ENCODE measurements at regions not wholly inside any gene's neighbourhood (a gene's known extent, or its start where the extent isn't known, plus 50 kb on each side); places are given as distances from the start of the nearest gene placed in this dataset.

- Histone ChIP-seq H3K4me3 (ENCODE audit: low read depth, low read length) (no peak overlapping the region), H3K9me3 (ENCODE audit: control insufficient read depth, insufficient read depth, low read depth, low read length) (no peaks in the 10 kb centered on the region), H3K4me1 (ENCODE audit: control insufficient read depth, insufficient read depth, low read length) (no peaks in the 10 kb centered on the region), H3K27ac (ENCODE audit: extremely low read depth, low read depth, low read length) (no peak overlapping the region), H3K36me3 (ENCODE audit: control insufficient read depth in 2 of 2, insufficient read depth in 1 of 2, low read length in 2 of 2) (no peaks in the 10 kb centered on the region)
- TF ChIP-seq ZNF548 (tag by site-specific recombination; IDR thresholded peaks at IDR 0.05) (no peak), ZSCAN30 (tag by site-specific recombination; IDR thresholded peaks at IDR 0.05) (no peak), ZNF266 (tag by site-specific recombination; IDR thresholded peaks at IDR 0.05; ENCODE audit: low read depth) (no peak), ZFHX2 (tag by site-specific recombination; conservative IDR thresholded peaks at IDR 0.05) (peak; percentile 54), ZNF398 (tag by site-specific recombination; IDR thresholded peaks at IDR 0.05) (no peak), ELK4 (IDR thresholded peaks at IDR 0.05; ENCODE audit: borderline replicate concordance, low read depth, low read length) (no peak)
- ChIA-PET POLR2A (no interaction called here), CTCF (interaction anchor here (1.0 kb wide), 1 partner anchor 260 kb away, joined by 3 read pairs; no protein-coding TSS in a partner anchor)
Measured at GRCh38 chr20:39524371-39524911, 562.3 kb downstream of the DHX35 start.

- CTCF ChIA-PET = interaction anchor here (0.7 kb wide), 1 partner anchor 33 kb away, joined by 3 read pairs; no protein-coding TSS in a partner anchor
Measured at GRCh38 chr20:39523405-39523804, 561.3 kb downstream of the DHX35 start.

More at GRCh38 chr20:39523405-39523804, 561.3 kb downstream of the DHX35 start:
- TF ChIP-seq ZNF830 (tag by site-specific recombination; IDR thresholded peaks at IDR 0.05; ENCODE audit: low read depth) = no peak
- no peak for TF ChIP-seq ZFP69B (tag by site-specific recombination; IDR thresholded peaks at IDR 0.05)
- TF ChIP-seq PRDM10 (tag by site-specific recombination; IDR thresholded peaks at IDR 0.05) = no peak
- TF ChIP-seq ZNF221 (tag by site-specific recombination; IDR thresholded peaks at IDR 0.05; ENCODE audit: borderline replicate concordance) = no peak
- TF ChIP-seq ZNF521 (tag by site-specific recombination; IDR thresholded peaks at IDR 0.05) = no peak
- TF ChIP-seq ZBTB48 (tag by site-specific recombination; IDR thresholded peaks at IDR 0.05) = no peak
- no peak for TF ChIP-seq ZNF561 (tag by site-specific recombination; IDR thresholded peaks at IDR 0.05; ENCODE audit: borderline replicate concordance)
- TF ChIP-seq ZFP37 (tag by site-specific recombination; IDR thresholded peaks at IDR 0.05) = no peak
- no peak for TF ChIP-seq ZNF132 (tag by site-specific recombination; IDR thresholded peaks at IDR 0.05; ENCODE audit: borderline replicate concordance)
- no peak for TF ChIP-seq MYNN (tag by site-specific recombination; IDR thresholded peaks at IDR 0.05; ENCODE audit: borderline replicate concordance)
- no peak for TF ChIP-seq ZBTB17 (tag by site-specific recombination; IDR thresholded peaks at IDR 0.05)
- no peak for TF ChIP-seq EGR2 (tag by site-specific recombination; IDR thresholded peaks at IDR 0.05; ENCODE audit: low read depth)
- TF ChIP-seq HIC1 (tag by site-specific recombination; IDR thresholded peaks at IDR 0.05) = no peak
- no peak for TF ChIP-seq ZSCAN4 (tag by site-specific recombination; IDR thresholded peaks at IDR 0.05)
- no peak for TF ChIP-seq TRIM28 (IDR thresholded peaks at IDR 0.05; ENCODE audit: borderline replicate concordance, low read length)
- no peak for TF ChIP-seq ZSCAN16 (tag by site-specific recombination; IDR thresholded peaks at IDR 0.05)
- no peak for TF ChIP-seq ZNF791 (tag by site-specific recombination; IDR thresholded peaks at IDR 0.05)
- TF ChIP-seq PBX3 (CRISPR knock-in tag; IDR thresholded peaks at IDR 0.05) = no peak
- POLR2A ChIA-PET = no interaction called here
- no peaks in the 10 kb centered on the region for H3K9me3 ChIP-seq (ENCODE audit: control insufficient read depth, insufficient read depth, low read depth, low read length)
- no peak overlapping the region for H3K27ac ChIP-seq (ENCODE audit: extremely low read depth, low read depth, low read length)
- H3K36me3 ChIP-seq (ENCODE audit: control insufficient read depth in 2 of 2, insufficient read depth in 1 of 2, low read length in 2 of 2) = no peaks in the 10 kb centered on the region
- no peak overlapping the region for H3K4me3 ChIP-seq (ENCODE audit: low read depth, low read length)
- H3K4me1 ChIP-seq (ENCODE audit: control insufficient read depth, insufficient read depth, low read length) = no peaks in the 10 kb centered on the region

Measured in HEK293 (cell line).